Activated CD8-positive, alpha-beta memory T cell treated with anti-CD3 and anti-CD28 coated beads for 1 hour (primary cell): ENCODE measurements at regions not wholly inside any gene's neighbourhood (a gene's known extent, or its start where the extent isn't known, plus 50 kb on each side); places are given as distances from the start of the nearest gene placed in this dataset.

Experiments used
- DNase-seq, 2 donors: peaks; one replicate each; pipeline ENCODE4 v3.0.0-alpha.2; 2020; ENCODE audit warnings: low read depth in 1 of 2; ENCODE audit errors: extremely low read depth in 1 of 2

GRCh38 chr4:15130441-15130840 is 128.2 kb downstream of the CPEB2 start:
- DNase-seq = no peak

GRCh38 chr4:15131551-15131950 is 129.3 kb downstream of the CPEB2 start:
- DNase-seq = no peak

GRCh38 chr4:15132739-15133138 is 130.5 kb downstream of the CPEB2 start:
- DNase-seq = no peak

GRCh38 chr4:15139599-15139998 is 137.3 kb downstream of the CPEB2 start:
- no peak for DNase-seq

- no peak for DNase-seq
Measured at GRCh38 chr4:15142201-15142600, 139.9 kb downstream of the CPEB2 start.

GRCh38 chr4:15143551-15143950 is 141.3 kb downstream of the CPEB2 start:
- DNase-seq = no peak

- no peak for DNase-seq
Measured at GRCh38 chr4:15144249-15144966, 142.1 kb downstream of the CPEB2 start.

GRCh38 chr4:15144967-15145295 is 142.7 kb downstream of the CPEB2 start:
- no peak for DNase-seq

- DNase-seq = no peak
Measured at GRCh38 chr4:15145709-15146108, 143.4 kb downstream of the CPEB2 start.

- no peak for DNase-seq
Measured at GRCh38 chr4:15147714-15148113, 145.4 kb downstream of the CPEB2 start.

GRCh38 chr4:15148199-15148598 is 145.9 kb downstream of the CPEB2 start:
- no peak for DNase-seq

- no peak for DNase-seq
Measured at GRCh38 chr4:15148691-15149090, 146.4 kb downstream of the CPEB2 start.

- DNase-seq = no peak
Measured at GRCh38 chr4:15149234-15149838, 147.1 kb downstream of the CPEB2 start.

- DNase-seq = no peak
Measured at GRCh38 chr4:15149839-15150592, 147.7 kb downstream of the CPEB2 start.

GRCh38 chr4:15150631-15151030 is 148.3 kb downstream of the CPEB2 start:
- DNase-seq = no peak

- DNase-seq = no peak
Measured at GRCh38 chr4:15151033-15151432, 148.8 kb downstream of the CPEB2 start.

GRCh38 chr4:15153662-15154061 is 151.4 kb downstream of the CPEB2 start:
- no peak for DNase-seq

- no peak for DNase-seq
Measured at GRCh38 chr4:15158406-15159091, 156.3 kb downstream of the CPEB2 start.

GRCh38 chr4:15159477-15160019 is 157.3 kb downstream of the CPEB2 start:
- no peak for DNase-seq

- DNase-seq = no peak
Measured at GRCh38 chr4:15161439-15161838, 159.2 kb downstream of the CPEB2 start.

- DNase-seq = no peak
Measured at GRCh38 chr4:15162046-15162445, 159.8 kb downstream of the CPEB2 start.
